ENCODE measurements at regions not wholly inside any gene's neighbourhood (a gene's known extent, or its start where the extent isn't known, plus 50 kb on each side); places are given as distances from the start of the nearest gene placed in this dataset.

DNA sequence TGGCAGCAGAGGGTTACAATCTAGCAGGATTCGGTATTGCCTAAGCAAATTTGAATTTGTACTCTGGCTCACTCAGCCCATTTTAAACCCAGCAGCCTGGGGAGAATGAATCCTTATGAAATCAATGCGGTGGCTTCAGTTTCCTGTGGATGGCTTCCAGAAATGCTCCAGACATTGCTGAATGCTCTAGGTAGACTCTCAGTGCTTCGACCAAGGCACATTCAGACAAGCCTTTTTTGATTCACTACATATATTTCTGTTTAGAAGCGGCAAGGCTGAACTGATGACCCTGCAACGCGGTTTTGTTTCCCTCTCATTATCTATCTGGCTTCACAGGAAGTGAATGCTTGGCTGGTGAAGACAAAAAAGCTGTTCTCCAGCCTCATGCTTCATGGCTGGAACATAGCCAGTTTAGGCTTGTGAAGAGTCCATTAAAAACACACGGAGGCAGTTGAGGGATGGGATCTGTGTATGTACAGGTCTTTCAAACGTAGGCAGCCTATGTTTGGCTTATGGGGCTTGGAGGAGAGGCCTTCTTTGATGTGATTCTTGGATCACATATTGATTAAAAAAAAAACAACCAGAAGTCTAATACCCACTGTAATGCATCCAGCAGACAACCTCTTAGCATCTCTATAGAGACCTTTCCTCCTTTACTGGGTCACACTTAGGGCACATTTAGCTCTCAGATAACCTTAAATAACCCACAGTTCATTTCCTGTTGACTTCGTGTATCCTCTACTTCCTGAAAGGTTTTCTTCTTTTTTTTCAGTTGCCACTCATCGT lies 400.2 kb upstream of the TBL1XR1 start:
- TF ChIP-seq POLR2A (IDR thresholded peaks at IDR 0.05; ENCODE audit: control extremely low read depth in 1 of 2, low read depth in 2 of 2, low read length in 2 of 2) (no peak), CEBPB (IDR thresholded peaks at IDR 0.05; ENCODE audit: low read depth, low read length) (no peak)
